SU-DHL-6 (cell line): ENCODE measurements at regions not wholly inside any gene's neighbourhood (a gene's known extent, or its start where the extent isn't known, plus 50 kb on each side); places are given as distances from the start of the nearest gene placed in this dataset.

Source experiments
- CTCF ChIP-seq: fragments of 200-600 bp; sonication (generic); IDR thresholded peaks from one replicate; pipeline ENCODE4 v1.5.1; 2017; ENCODE audit warnings: antibody characterized with exemption, mild to moderate bottlenecking, low read length, moderate library complexity; ENCODE audit not compliant: insufficient read depth, poor library complexity, severe bottlenecking
- EZH2phosphoT487 ChIP-seq: fragments of 200-600 bp; sonication (generic), shearing (Covaris generic); conservative IDR thresholded peaks from 2 replicates; pipeline ENCODE4 v1.6.1; 2018; ENCODE audit warnings: mild to moderate bottlenecking, antibody characterized with exemption, low read length, moderate library complexity, mixed read lengths

- TF ChIP-seq CTCF (no peak), EZH2phosphoT487 (no peak)
Observed at GRCh38 chr3:25982756-25983155, 192.9 kb downstream of the OXSM start.
